T-helper 2 cell (primary cell): ENCODE measurements at regions not wholly inside any gene's neighbourhood (a gene's known extent, or its start where the extent isn't known, plus 50 kb on each side); places are given as distances from the start of the nearest gene placed in this dataset.
A peak's percentile ranks its signal among the peaks of the same experiment; 100 is the strongest.

Experiments
- DNase-seq, 5 experiments: peaks; one replicate each; pipeline versions ENCODE4 v3.0.0 to v3.0.0-alpha.2; 2012 to 2022

- DNase-seq, result no peak
These were observed 211.7 kb downstream of the FAM76B start for GRCh38 chr11:95577716-95578460.

- DNase-seq, result no peak
These were observed 213.3 kb downstream of the FAM76B start for GRCh38 chr11:95576146-95576845.

DNA sequence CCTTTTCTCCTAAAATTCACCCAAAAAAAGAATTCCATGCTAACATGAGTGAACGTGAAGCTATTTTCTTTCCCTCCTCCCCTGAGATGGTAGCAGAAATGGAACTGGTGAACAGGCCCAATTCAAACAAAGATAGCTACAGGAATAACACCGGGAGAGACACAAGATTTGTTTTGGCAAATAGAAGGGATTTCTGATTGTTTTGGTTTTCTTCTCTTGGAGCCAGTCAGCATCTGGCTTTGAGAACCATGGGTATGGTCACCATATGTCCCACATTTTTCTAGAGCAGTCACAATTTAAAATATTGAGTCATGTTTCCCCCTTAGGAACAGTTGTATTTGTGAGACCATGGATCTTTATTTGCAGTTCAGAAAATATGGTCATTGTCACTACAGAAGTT, 214.1 kb downstream of the FAM76B start:
- DNase-seq, result no peak

GRCh38 chr11:95571718-95572260, 217.8 kb downstream of the FAM76B start:
- DNase-seq, result no peak

DNA sequence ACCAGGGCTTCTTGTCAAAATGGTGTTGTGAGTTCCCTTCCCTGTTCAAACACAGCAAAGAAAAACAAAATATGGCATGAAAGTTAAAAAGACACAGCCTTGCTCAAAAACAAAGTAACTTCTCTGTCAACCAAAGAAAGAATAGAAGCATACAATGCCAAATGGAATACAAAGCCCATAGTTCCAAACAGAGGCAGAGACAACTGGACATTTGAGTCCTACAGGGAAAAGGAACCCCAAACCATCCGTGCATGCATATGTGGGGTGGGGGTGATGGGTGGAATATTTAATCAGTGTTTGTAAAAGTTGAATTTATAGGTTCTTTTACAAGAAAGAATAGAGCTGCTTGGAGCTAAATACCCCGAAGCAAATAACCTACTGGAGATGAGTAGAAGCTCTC, 218.7 kb downstream of the FAM76B start:
- DNase-seq, result no peak

- DNase-seq, result no peak
These were observed 220.4 kb downstream of the FAM76B start for GRCh38 chr11:95569207-95569606.

GRCh38 chr11:95568281-95568680, 221.3 kb downstream of the FAM76B start:
- DNase-seq, result no peak

DNA sequence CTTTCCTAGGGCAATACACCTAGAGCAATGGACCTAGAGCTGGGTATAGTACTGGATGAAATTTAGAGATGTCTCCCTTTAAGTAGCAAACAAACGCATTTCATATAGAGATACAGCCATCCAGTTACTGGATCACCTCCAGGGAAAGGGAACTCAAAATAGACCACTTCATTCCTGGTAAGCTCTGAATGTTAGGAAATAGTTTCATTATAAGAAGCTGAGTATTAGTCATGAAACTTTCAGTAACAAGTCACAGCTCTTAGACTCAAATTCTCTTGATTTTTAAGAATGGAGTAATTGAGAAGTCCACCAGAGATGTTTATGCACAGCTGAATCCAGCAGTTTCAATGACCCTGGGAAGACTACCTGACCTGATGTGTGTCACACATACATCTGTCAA, 221.9 kb downstream of the FAM76B start:
- DNase-seq, result no peak

DNA sequence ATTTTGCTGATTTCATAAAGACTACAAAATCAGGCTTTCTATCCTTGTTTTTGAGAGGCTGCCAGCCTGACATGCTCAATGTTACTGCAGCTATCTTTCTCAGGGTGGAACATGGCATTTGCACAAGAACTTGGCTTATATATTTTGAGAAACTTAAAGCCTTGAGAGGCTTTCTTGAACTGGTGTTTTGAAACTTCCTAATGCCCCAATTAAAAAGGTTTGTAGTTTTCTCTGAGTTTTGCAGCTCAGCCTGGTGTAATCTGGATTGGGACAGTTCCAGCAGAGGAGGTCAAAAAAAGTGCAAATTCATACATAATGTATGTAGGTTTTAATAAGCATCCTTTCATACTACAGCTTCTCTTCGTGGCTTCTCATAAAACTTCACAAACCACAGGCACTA, 223.4 kb downstream of the FAM76B start:
- DNase-seq, result no peak

- no peak for DNase-seq
These were observed 223.8 kb downstream of the FAM76B start for GRCh38 chr11:95565724-95566141.

DNA sequence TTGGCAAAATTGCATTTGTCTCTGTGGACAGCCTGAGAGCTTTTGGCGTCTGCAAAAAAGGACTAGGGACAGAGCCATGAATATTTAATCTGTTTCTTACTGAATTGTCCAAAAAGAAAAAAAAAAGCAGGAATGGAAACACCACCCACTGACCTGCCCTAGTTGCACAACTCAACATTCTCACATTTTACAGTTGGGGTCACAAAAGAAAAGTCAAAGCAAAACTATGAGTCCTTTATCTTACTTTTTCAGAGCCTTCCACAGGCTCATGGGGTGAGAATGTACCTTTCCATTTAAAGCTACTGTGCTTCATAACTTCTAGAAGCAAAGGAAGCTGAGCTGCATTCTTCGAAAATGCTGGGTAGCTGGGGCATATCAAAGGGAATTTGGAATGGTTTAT, 225.7 kb downstream of the FAM76B start:
- no peak for DNase-seq

DNA sequence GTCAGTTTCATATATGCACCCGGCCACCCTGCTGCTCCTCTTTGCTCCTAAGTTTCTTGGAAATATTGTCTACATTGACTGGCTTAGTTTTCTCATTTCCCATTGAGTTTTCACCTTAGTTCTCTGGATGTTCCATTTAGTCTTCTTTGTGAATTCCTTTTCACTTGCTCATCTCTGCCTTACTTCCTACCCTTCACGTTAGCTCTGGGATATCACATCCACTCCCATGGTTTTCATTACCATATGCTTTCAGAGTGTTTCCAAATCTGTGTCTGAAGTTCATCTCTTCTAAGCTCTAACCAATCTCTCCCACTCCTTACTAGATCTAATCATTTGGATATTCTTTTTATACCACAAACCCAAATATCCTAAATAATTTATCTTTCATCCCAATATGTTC, 226.4 kb downstream of the FAM76B start:
- no peak for DNase-seq

DNA sequence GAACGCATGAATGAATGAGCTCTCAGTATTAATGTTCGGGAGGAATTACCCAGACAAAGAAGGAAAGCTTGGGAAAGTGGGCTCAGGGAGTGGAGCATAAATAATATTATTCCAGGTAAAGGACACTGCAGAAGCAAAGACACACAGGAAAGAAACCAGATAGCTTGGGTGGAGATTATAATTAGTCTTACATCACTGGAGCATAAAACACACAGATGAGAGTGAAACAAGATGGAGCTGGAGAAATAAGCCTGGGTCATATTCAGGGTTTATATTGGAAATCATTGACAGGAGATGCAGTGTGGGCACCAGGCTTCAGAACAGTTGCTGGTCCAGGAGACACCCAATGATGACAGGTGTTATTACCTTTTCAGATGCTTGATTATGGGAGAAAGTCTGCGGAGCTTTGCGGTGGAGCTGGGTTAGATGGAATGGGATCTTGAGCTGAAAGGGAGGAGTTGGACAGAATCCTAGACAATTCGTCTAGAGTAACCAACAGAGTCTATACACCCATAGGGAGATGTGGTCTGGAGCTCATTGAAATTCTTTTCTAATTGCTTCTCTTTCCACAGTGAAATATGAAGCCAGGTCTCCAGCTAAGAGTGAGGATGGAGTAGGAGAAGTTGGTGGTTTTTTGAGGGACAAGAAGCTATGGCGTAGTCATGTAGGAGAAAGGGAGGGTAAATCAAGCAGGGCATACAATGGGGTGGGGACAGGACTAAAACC, 227.2 kb downstream of the FAM76B start:
- no peak for DNase-seq

DNA sequence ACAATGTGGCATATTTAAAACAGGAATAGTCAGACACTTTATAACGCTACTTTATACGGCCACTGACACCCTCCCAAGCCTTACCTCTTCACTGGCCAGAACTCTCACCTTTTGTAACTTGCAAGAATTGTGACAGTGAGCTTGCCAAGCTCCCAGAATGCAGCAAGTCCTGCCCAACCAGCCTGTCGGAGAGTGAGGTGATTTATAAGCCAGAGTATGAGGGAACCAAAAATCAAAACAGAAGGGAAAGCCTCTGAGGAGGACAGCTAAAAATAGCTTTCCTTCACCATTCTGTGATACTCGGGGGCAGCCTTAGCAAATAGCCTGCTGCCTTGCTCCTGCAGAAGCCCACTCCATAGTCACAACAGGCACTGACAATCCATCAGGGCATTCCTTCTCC, 229.7 kb downstream of the FAM76B start:
- no peak for DNase-seq

GRCh38 chr11:95557376-95557775, 232.2 kb downstream of the FAM76B start:
- no peak for DNase-seq

GRCh38 chr11:95556342-95557163, 233.0 kb downstream of the FAM76B start:
- DNase-seq, result peak in 1 of 5 experiments; percentile 88

- DNase-seq, result no peak
These were observed 233.6 kb downstream of the FAM76B start for GRCh38 chr11:95556011-95556341.

GRCh38 chr11:95554911-95555310, 234.7 kb downstream of the FAM76B start:
- DNase-seq, result no peak

DNA sequence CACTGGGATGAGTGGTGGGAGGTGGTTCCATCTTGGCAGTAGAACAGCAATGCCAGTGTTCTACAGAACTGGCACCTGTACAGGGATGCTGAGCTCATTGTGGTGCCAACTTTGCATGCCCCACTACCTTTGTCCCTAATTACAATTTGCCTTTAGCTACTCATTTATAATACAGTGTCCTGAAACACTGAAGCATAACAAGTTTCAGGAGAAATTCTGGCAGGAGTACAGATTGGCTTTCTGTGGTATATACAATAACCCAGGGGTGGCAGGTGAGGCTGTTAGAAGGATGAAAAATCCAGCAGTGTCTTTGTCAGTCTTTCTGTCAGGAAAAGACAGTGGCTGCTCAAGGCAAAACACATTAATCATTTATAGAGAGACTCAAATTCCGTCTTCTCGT, 240.3 kb downstream of the FAM76B start:
- DNase-seq, result no peak

DNA sequence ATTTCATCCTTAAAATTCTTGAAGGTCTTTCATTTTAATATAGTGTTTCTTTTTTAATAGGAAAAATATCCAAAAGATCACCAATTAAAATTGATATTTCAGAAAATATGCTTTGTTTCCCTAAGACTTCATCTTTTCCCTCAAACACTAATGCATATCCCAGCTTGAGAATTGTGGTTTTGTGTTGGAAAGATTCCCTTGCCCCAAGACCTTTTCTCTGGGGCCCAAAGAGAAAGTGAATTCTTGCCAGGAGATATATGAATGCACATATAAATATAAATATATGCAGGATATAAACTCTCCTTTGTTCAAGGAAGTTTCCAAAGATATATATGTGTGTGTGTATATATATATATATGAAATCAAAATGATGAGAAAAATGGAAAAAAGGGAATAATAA, 241.2 kb downstream of the FAM76B start:
- DNase-seq, result no peak

GRCh38 chr11:95547976-95548375, 241.6 kb downstream of the FAM76B start:
- no peak for DNase-seq

DNA sequence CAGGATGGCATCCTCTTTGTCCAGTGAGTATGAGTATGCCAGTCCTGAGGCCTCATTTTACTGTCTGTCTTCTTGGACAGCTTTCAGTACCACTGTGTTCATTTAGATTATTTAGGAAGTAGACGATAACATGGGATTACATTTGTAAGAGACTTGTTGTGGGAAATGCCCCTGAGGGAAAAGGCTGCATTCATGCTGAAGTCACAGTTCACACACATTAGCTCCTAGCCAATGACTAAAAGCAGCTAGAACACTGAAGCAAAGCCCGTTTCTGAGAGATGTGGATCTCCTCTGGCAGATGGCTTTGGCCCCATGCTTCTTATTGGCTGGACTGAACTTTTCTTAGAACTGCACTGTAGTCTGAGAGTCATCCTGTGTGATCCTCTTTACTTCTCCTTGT, 242.4 kb downstream of the FAM76B start:
- no peak for DNase-seq
